Stomach (tissue), 4 donors: ENCODE measurements at regions not wholly inside any gene's neighbourhood (a gene's known extent, or its start where the extent isn't known, plus 50 kb on each side); places are given as distances from the start of the nearest gene placed in this dataset.

ENCODE experiments used
- POLR2AphosphoS5 ChIP-seq, 3 donors: sonication (generic); formaldehyde crosslinking; IDR thresholded peaks; one replicate each; pipeline ENCODE4 v1.6.1; 2016; ENCODE audit warnings: antibody characterized with exemption in 3 of 3
- TF ChIP-seq, protein P1 (sequence below), 7 experiments: fragments of 450-650 bp in 4 of 7; fragments of 200-600 bp in 3 of 7; sonication (generic) in 3 of 7; IDR thresholded peaks; one replicate each; pipeline ENCODE4 v1.5.1; 2016 to 2019; ENCODE audit warnings: antibody characterized with exemption in 7 of 7, control low read depth in 2 of 7, mild to moderate bottlenecking in 1 of 7

DNA sequence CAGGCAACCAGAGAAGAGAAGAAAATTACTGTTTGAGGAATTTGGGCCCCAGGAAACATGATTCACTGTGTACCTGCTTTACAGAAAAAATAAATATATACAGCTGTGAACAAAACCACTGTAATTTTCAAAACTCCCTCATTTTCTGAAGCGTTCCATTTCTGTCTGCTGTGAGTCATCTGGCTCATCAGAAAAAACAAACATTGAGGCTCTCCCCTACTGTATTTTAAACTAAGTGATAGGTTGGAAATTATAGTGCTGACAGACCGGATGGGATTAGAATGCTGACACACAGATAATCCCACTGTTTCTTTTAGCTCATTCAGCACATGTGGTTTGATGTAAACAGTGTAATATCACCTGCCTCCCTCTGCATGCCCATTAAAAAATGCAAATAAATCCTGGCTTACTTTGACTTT, 847.0 kb downstream of the TRIML1 start:
- TF ChIP-seq, protein P1, sequence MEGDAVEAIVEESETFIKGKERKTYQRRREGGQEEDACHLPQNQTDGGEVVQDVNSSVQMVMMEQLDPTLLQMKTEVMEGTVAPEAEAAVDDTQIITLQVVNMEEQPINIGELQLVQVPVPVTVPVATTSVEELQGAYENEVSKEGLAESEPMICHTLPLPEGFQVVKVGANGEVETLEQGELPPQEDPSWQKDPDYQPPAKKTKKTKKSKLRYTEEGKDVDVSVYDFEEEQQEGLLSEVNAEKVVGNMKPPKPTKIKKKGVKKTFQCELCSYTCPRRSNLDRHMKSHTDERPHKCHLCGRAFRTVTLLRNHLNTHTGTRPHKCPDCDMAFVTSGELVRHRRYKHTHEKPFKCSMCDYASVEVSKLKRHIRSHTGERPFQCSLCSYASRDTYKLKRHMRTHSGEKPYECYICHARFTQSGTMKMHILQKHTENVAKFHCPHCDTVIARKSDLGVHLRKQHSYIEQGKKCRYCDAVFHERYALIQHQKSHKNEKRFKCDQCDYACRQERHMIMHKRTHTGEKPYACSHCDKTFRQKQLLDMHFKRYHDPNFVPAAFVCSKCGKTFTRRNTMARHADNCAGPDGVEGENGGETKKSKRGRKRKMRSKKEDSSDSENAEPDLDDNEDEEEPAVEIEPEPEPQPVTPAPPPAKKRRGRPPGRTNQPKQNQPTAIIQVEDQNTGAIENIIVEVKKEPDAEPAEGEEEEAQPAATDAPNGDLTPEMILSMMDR (IDR thresholded peaks at IDR 0.05) = no peak
- TF ChIP-seq POLR2AphosphoS5 (IDR thresholded peaks at IDR 0.05) = no peak
